Immature natural killer cell (primary cell): ENCODE measurements at regions not wholly inside any gene's neighbourhood (a gene's known extent, or its start where the extent isn't known, plus 50 kb on each side); places are given as distances from the start of the nearest gene placed in this dataset.

Source experiments
- DNase-seq, 3 donors: peaks; one replicate each; pipeline ENCODE4 v3.0.0; 2022; ENCODE audit warnings: mixed read lengths in 1 of 3
- H3K27ac Mint-ChIP-seq, 6 donors: one replicate each; pipeline ENCODE4 v1.8.0; 2020; ENCODE audit warnings: mixed read lengths in 6 of 6, mild to moderate bottlenecking in 5 of 6, inconsistent platforms in 4 of 6, moderate library complexity in 3 of 6
- H3K27me3 Mint-ChIP-seq, 3 donors: one replicate each; pipeline ENCODE4 v1.8.0; 2020 to 2021; ENCODE audit warnings: low read depth in 3 of 3, mild to moderate bottlenecking in 3 of 3, mixed read lengths in 3 of 3, moderate library complexity in 3 of 3, inconsistent platforms in 1 of 3
- H3K36me3 Mint-ChIP-seq, 3 donors: one replicate each; pipeline ENCODE4 v1.8.0; 2020; ENCODE audit warnings: mixed read lengths in 3 of 3, inconsistent platforms in 2 of 3, mild to moderate bottlenecking in 2 of 3
- H3K4me1 Mint-ChIP-seq, 2 donors: one replicate each; pipeline ENCODE4 v1.8.0; 2020; ENCODE audit warnings: inconsistent platforms in 2 of 2, mild to moderate bottlenecking in 2 of 2, mixed read lengths in 2 of 2, moderate library complexity in 1 of 2
- H3K4me3 Mint-ChIP-seq, 5 donors: one replicate each; pipeline ENCODE4 v1.8.0; 2020; ENCODE audit warnings: mild to moderate bottlenecking in 5 of 5, mixed read lengths in 5 of 5, inconsistent platforms in 3 of 5, moderate library complexity in 3 of 5
- H3K9me3 Mint-ChIP-seq, 6 donors: one replicate each; pipeline ENCODE4 v1.8.0; 2020; ENCODE audit warnings: mild to moderate bottlenecking in 6 of 6, mixed read lengths in 6 of 6, inconsistent platforms in 4 of 6, moderate library complexity in 3 of 6

GRCh38 chr5:98581112-98581997, 192.1 kb upstream of the RGMB start:
- Mint-ChIP-seq H3K9me3 (peaks cover 0 to 4% (median 0%) of the 10 kb centered on the region in 6 donors), H3K4me1 (no peaks in the 10 kb centered on the region), H3K36me3 (no peaks in the 10 kb centered on the region), H3K27ac (no peak overlapping the region), H3K27me3 (no peaks in the 10 kb centered on the region), H3K4me3 (no peak overlapping the region)
- DNase-seq, result no peak

- no peak for DNase-seq
- Mint-ChIP-seq H3K4me3 (no peak overlapping the region), H3K9me3 (peaks cover 0 to 5% (median under 1%) of the 10 kb centered on the region in 6 donors), H3K27me3 (no peaks in the 10 kb centered on the region), H3K36me3 (no peaks in the 10 kb centered on the region), H3K27ac (no peak overlapping the region), H3K4me1 (no peaks in the 10 kb centered on the region)
Observed at GRCh38 chr5:98583586-98583985, 189.9 kb upstream of the RGMB start.

- Mint-ChIP-seq H3K27ac (no peak overlapping the region), H3K36me3 (no peaks in the 10 kb centered on the region), H3K9me3 (peaks cover 0 to 12% (median 3%) of the 10 kb centered on the region in 6 donors)
Observed at GRCh38 chr5:98585661-98586310, 187.7 kb upstream of the RGMB start.

GRCh38 chr5:98586581-98586980, 186.9 kb upstream of the RGMB start:
- DNase-seq, result no peak
- peaks cover 0 to 12% (median 3%) of the 10 kb centered on the region in 6 donors for H3K9me3 Mint-ChIP-seq
- H3K27me3 Mint-ChIP-seq, result peaks cover 0 to 3% (median 2%) of the 10 kb centered on the region in 3 donors
- no peak overlapping the region for H3K4me3 Mint-ChIP-seq
- no peaks in the 10 kb centered on the region for H3K4me1 Mint-ChIP-seq
- no peaks in the 10 kb centered on the region for H3K36me3 Mint-ChIP-seq
- no peak overlapping the region for H3K27ac Mint-ChIP-seq

More at GRCh38 chr5:98585661-98586310, 187.7 kb upstream of the RGMB start:
- no peak overlapping the region for H3K4me3 Mint-ChIP-seq
- DNase-seq, result no peak
- H3K4me1 Mint-ChIP-seq, result no peaks in the 10 kb centered on the region
- peaks cover 0 to 2% (median 0%) of the 10 kb centered on the region in 3 donors for H3K27me3 Mint-ChIP-seq

GRCh38 chr5:98587166-98587565, 186.3 kb upstream of the RGMB start:
- Mint-ChIP-seq H3K27ac (no peak overlapping the region), H3K36me3 (no peaks in the 10 kb centered on the region), H3K9me3 (peaks cover 0 to 12% (median 3%) of the 10 kb centered on the region in 6 donors), H3K27me3 (peaks cover 0 to 3% (median 2%) of the 10 kb centered on the region in 3 donors), H3K4me1 (no peaks in the 10 kb centered on the region), H3K4me3 (no peak overlapping the region)
- DNase-seq, result no peak

GRCh38 chr5:98588215-98588614, 185.2 kb upstream of the RGMB start:
- peaks cover 0 to 12% (median 5%) of the 10 kb centered on the region in 6 donors for H3K9me3 Mint-ChIP-seq
- DNase-seq, result no peak
- no peaks in the 10 kb centered on the region for H3K4me1 Mint-ChIP-seq
- no peak overlapping the region for H3K4me3 Mint-ChIP-seq
- H3K27me3 Mint-ChIP-seq, result peaks cover 0 to 3% (median 2%) of the 10 kb centered on the region in 3 donors
- no peak overlapping the region for H3K27ac Mint-ChIP-seq
- H3K36me3 Mint-ChIP-seq, result no peaks in the 10 kb centered on the region

GRCh38 chr5:98593418-98593817, 180.0 kb upstream of the RGMB start:
- Mint-ChIP-seq H3K4me3 (no peak overlapping the region), H3K36me3 (no peaks in the 10 kb centered on the region), H3K4me1 (no peaks in the 10 kb centered on the region), H3K9me3 (peaks cover 2 to 18% (median 7%) of the 10 kb centered on the region in 6 donors), H3K27ac (no peak overlapping the region), H3K27me3 (peaks cover 0 to 4% (median 3%) of the 10 kb centered on the region in 3 donors)
- no peak for DNase-seq

GRCh38 chr5:98594098-98594497, 179.4 kb upstream of the RGMB start:
- Mint-ChIP-seq H3K36me3 (no peaks in the 10 kb centered on the region), H3K27me3 (peaks cover 0 to 4% (median 3%) of the 10 kb centered on the region in 3 donors), H3K9me3 (peaks cover 3 to 18% (median 6%) of the 10 kb centered on the region in 6 donors), H3K27ac (no peak overlapping the region), H3K4me3 (no peak overlapping the region), H3K4me1 (no peaks in the 10 kb centered on the region)
- no peak for DNase-seq

GRCh38 chr5:98599016-98599415, 174.4 kb upstream of the RGMB start:
- Mint-ChIP-seq H3K9me3 (peaks cover 5 to 27% (median 10%) of the 10 kb centered on the region in 6 donors), H3K4me3 (no peak overlapping the region), H3K27me3 (peaks cover 0 to 2% (median 0%) of the 10 kb centered on the region in 3 donors), H3K36me3 (no peaks in the 10 kb centered on the region), H3K27ac (no peak overlapping the region), H3K4me1 (no peaks in the 10 kb centered on the region)
- no peak for DNase-seq

- no peak overlapping the region for H3K27ac Mint-ChIP-seq
- no peak overlapping the region for H3K4me3 Mint-ChIP-seq
- no peak for DNase-seq
- no peaks in the 10 kb centered on the region for H3K36me3 Mint-ChIP-seq
- peaks cover 2 to 18% (median 8%) of the 10 kb centered on the region in 6 donors for H3K9me3 Mint-ChIP-seq
- H3K27me3 Mint-ChIP-seq, result peaks cover 0 to 2% (median 0%) of the 10 kb centered on the region in 3 donors
- H3K4me1 Mint-ChIP-seq, result no peaks in the 10 kb centered on the region
Observed at GRCh38 chr5:98602534-98603112, 170.8 kb upstream of the RGMB start.

GRCh38 chr5:98603456-98603855, 170.0 kb upstream of the RGMB start:
- H3K4me3 Mint-ChIP-seq, result no peak overlapping the region
- H3K9me3 Mint-ChIP-seq, result peaks cover 2 to 18% (median 7%) of the 10 kb centered on the region in 6 donors
- no peak overlapping the region for H3K27ac Mint-ChIP-seq

GRCh38 chr5:98604301-98604700, 169.2 kb upstream of the RGMB start:
- Mint-ChIP-seq H3K27ac (no peak overlapping the region), H3K9me3 (peaks cover 2 to 17% (median 7%) of the 10 kb centered on the region in 6 donors), H3K4me1 (no peaks in the 10 kb centered on the region), H3K4me3 (no peak overlapping the region), H3K27me3 (no peaks in the 10 kb centered on the region), H3K36me3 (no peaks in the 10 kb centered on the region)
- no peak for DNase-seq

More at GRCh38 chr5:98603456-98603855, 170.0 kb upstream of the RGMB start:
- no peaks in the 10 kb centered on the region for H3K4me1 Mint-ChIP-seq
- H3K27me3 Mint-ChIP-seq, result no peaks in the 10 kb centered on the region
- no peak for DNase-seq
- no peaks in the 10 kb centered on the region for H3K36me3 Mint-ChIP-seq

GRCh38 chr5:98604721-98605425, 168.6 kb upstream of the RGMB start:
- no peaks in the 10 kb centered on the region for H3K4me1 Mint-ChIP-seq
- no peaks in the 10 kb centered on the region for H3K36me3 Mint-ChIP-seq
- DNase-seq, result no peak
- H3K4me3 Mint-ChIP-seq, result no peak overlapping the region
- H3K27ac Mint-ChIP-seq, result no peak overlapping the region
- H3K9me3 Mint-ChIP-seq, result peaks cover 2 to 11% (median 7%) of the 10 kb centered on the region in 6 donors
- no peaks in the 10 kb centered on the region for H3K27me3 Mint-ChIP-seq
